AG04450 (cell line): ENCODE measurements at regions not wholly inside any gene's neighbourhood (a gene's known extent, or its start where the extent isn't known, plus 50 kb on each side); places are given as distances from the start of the nearest gene placed in this dataset.

ENCODE experiments used
- CTCF ChIA-PET: fragments of 300-600, 350-600 bp; formaldehyde crosslinking; extraction: SDS; loops from one replicate; lab custom pipeline; 2022; ENCODE audit warnings: antibody characterized with exemption, inconsistent platforms; lab: Charles Lee
- POLR2A ChIA-PET: fragments of 350-600 bp; formaldehyde crosslinking; extraction: SDS; loops from one replicate; lab custom pipeline; 2021; ENCODE audit warnings: antibody characterized with exemption, inconsistent platforms; lab: Yijun Ruan, JAX
- DNase-seq: peaks from one replicate; pipeline ENCODE4 v3.0.0-alpha.2; 2011; ENCODE audit warnings: low read depth, low spot score
- H3K27ac ChIP-seq: one replicate; pipeline ENCODE4 v1.5.1; 2012; ENCODE audit warnings: low read depth, low read length, control low read depth
- H3K27me3 ChIP-seq: one replicate; pipeline ENCODE4 v1.6.0; 2012; ENCODE audit warnings: low read length; ENCODE audit not compliant: control insufficient read depth, insufficient read depth
- H3K4me3 ChIP-seq: 2 replicates; pipeline ENCODE4 v1.5.1; 2011; ENCODE audit warnings: mild to moderate bottlenecking, low read depth, low read length, control low read depth
- H3K9me3 ChIP-seq: 2 replicates; pipeline ENCODE4 v1.5.1; 2012; ENCODE audit warnings: low read length; ENCODE audit not compliant: control insufficient read depth, insufficient read depth
- CTCF ChIP-seq: IDR thresholded peaks from 2 replicates; pipeline ENCODE4 v1.5.1; 2011; ENCODE audit warnings: low read depth, low read length, control low read depth, inconsistent platforms

- CTCF ChIA-PET, result interaction anchor here (0.6 kb wide), 1 partner anchor 89 kb away, joined by 5 read pairs; no protein-coding TSS in a partner anchor
Observed at GRCh38 chr14:65321370-65321875, 91.1 kb upstream of the FUT8 start.

GRCh38 chr14:65329481-65329880, 83.0 kb upstream of the FUT8 start:
- POLR2A ChIA-PET, result no interaction called here
- H3K4me3 ChIP-seq, result no peak overlapping the region
- H3K27me3 ChIP-seq, result no peaks in the 10 kb centered on the region
- H3K27ac ChIP-seq, result no peak overlapping the region
- no peaks in the 10 kb centered on the region for H3K9me3 ChIP-seq
- no peak for DNase-seq
- CTCF ChIA-PET, result no interaction called here
- no peak for TF ChIP-seq CTCF

More at GRCh38 chr14:65321370-65321875, 91.1 kb upstream of the FUT8 start:
- no peak for DNase-seq
- no peak overlapping the region for H3K4me3 ChIP-seq
- H3K27ac ChIP-seq, result no peak overlapping the region
- no peak for TF ChIP-seq CTCF
- no peaks in the 10 kb centered on the region; the same call in 1 of the 2 replicates for H3K9me3 ChIP-seq
- no peaks in the 10 kb centered on the region for H3K27me3 ChIP-seq
- POLR2A ChIA-PET, result no interaction called here

- ChIA-PET CTCF (no interaction called here), POLR2A (no interaction called here)
- Histone ChIP-seq H3K9me3 (no peaks in the 10 kb centered on the region), H3K4me3 (no peak overlapping the region), H3K27me3 (no peaks in the 10 kb centered on the region), H3K27ac (no peak overlapping the region)
- TF ChIP-seq CTCF, result no peak
- DNase-seq, result no peak
Observed at GRCh38 chr14:65329911-65330310, 82.6 kb upstream of the FUT8 start.

GRCh38 chr14:65330416-65330815, 82.1 kb upstream of the FUT8 start:
- CTCF ChIA-PET, result no interaction called here
- TF ChIP-seq CTCF, result no peak
- Histone ChIP-seq H3K27me3 (no peaks in the 10 kb centered on the region), H3K4me3 (no peak overlapping the region), H3K27ac (no peak overlapping the region), H3K9me3 (no peaks in the 10 kb centered on the region)
- POLR2A ChIA-PET, result no interaction called here
- no peak for DNase-seq

- Histone ChIP-seq H3K27ac (no peak overlapping the region), H3K4me3 (no peak overlapping the region), H3K9me3 (no peaks in the 10 kb centered on the region), H3K27me3 (no peaks in the 10 kb centered on the region)
- DNase-seq, result no peak
- ChIA-PET CTCF (interaction anchor here (0.9 to 1.3 kb wide), 2 partner anchors 45 to 80 kb away, joined by 3 to 4 read pairs; no protein-coding TSS in a partner anchor), POLR2A (no interaction called here)
- TF ChIP-seq CTCF, result no peak
Observed at GRCh38 chr14:65331652-65332051, 80.9 kb upstream of the FUT8 start.
